GM12874 (cell line): ENCODE measurements at regions not wholly inside any gene's neighbourhood (a gene's known extent, or its start where the extent isn't known, plus 50 kb on each side); places are given as distances from the start of the nearest gene placed in this dataset.

Experiments used
- TF ChIP-seq, protein P1 (sequence below): IDR thresholded peaks from 2 replicates; pipeline ENCODE4 v1.5.1; 2011; ENCODE audit warnings: low read depth, mild to moderate bottlenecking, control low read depth, low read length, moderate library complexity; ENCODE audit not compliant: insufficient read depth

DNA sequence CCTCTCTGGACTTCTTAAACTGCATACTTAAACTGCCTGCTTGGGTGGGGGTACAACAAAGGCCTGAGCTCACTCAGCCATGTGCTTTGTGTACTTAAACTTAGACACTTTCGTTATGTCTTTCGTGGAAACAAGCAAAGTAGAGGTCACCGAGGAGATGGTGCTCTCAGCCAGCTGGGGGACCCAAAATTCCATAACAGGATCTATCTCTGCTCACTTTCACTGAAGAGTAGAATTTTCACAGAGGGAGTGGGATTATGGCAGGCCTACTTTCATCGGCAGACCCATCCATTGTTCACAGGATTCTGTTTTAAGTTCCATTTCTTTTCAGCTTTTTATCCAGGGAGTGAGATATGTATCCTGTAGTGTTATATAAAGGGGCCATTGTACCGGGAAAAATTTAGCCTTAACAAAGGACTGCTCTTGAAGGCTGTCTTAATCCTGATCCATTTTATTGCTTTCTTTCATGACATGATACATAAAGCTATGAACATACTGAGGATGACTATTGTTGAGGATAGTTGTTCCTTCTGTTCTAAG, 370.0 kb upstream of the GHITM start:
- TF ChIP-seq, protein P1, sequence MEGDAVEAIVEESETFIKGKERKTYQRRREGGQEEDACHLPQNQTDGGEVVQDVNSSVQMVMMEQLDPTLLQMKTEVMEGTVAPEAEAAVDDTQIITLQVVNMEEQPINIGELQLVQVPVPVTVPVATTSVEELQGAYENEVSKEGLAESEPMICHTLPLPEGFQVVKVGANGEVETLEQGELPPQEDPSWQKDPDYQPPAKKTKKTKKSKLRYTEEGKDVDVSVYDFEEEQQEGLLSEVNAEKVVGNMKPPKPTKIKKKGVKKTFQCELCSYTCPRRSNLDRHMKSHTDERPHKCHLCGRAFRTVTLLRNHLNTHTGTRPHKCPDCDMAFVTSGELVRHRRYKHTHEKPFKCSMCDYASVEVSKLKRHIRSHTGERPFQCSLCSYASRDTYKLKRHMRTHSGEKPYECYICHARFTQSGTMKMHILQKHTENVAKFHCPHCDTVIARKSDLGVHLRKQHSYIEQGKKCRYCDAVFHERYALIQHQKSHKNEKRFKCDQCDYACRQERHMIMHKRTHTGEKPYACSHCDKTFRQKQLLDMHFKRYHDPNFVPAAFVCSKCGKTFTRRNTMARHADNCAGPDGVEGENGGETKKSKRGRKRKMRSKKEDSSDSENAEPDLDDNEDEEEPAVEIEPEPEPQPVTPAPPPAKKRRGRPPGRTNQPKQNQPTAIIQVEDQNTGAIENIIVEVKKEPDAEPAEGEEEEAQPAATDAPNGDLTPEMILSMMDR: no peak

DNA sequence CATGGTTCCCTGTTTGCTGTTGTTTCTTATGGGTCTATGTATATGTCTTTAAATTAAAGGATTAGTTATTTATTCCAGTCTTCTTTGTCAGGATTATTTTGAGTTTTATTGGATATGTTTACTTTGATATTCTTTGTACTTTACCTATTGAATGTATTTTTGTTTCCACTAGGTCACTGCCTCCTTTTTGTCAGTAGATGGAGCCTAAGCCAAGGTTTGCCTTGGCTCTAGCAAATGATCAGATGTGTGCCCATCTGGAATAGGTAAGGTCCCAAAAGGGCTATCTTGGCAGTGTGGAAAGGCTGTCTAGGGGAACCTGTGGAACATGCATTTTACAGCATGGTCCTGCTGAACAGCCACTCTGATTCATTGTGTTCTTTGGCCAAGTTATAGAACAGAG, 337.3 kb upstream of the GHITM start:
- TF ChIP-seq, protein P1: no peak

DNA sequence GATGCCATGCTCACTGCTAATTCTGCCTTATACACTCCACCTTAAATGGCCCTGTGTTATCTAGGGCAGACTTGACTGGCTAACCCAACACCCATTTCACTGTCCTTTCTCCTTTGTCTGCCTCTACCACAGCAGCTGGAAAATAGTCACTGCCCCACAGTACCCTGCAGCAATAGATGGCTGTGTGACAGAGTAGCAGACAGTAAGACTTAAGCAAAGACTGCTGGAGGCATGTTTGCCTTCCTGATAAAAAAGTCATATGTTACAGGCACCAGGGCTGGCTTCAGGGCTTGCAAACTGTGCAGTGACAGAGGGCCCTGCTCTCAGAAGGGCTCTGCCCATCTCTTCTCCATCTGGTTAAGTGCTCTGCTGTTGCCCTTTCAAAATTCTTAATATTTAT, 332.6 kb upstream of the GHITM start:
- TF ChIP-seq, protein P1: no peak

DNA sequence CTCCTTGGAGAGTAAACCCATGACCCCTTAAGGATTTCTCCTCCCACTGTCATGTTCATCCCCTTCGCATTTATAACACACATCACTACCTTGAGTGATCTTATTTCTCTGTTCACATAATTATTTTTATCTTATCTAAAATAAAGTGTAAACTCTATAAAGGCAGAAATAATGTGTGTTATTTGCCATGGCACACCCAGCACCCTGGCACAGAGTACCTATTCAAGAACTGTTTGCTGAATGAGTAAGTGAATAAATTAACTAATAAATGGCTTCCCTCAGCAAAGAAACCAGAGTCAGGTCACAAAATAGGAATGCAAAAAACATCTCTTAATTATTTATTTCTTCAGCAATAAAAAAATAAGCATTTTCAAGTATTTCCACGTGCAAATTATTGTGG, 330.3 kb upstream of the GHITM start:
- TF ChIP-seq, protein P1: no peak

DNA sequence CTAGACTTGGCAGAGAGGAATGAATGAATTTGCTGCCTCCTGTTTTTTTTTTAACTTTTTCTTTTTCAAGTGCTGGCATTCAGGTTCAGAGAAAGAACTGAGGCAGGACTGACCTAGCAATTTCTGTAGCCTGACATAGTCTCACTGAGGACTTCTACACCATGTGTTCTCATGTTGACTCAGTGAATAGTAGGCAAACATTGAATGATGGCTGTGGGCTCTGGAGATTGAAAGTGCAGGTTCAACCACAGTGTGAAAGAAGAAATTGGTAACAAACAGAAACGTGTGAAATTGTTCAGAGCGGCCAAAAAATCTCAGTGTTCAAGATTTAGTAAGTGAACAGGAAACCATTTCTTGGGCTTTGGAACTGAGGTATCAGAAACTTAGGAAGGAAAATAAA, 322.4 kb upstream of the GHITM start:
- TF ChIP-seq, protein P1: no peak

DNA sequence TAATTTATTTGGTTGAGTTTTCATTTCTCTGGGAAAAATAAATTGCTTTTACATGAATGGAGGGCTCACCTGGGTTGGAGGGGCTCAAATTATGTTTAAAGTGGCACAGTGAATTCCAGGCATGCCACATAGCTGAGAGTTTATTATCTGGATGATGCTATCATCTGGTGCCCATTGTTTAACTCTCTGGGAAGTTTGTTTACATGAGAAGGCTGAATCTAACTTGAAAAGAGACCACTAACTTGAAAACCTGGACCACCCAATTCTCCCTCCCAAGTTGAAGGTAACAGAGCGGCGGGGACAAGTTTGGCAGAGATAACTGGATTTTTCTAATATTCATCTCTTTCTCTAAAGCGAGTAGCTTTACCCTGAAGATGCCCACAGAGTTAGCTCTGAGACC, 321.5 kb upstream of the GHITM start:
- TF ChIP-seq, protein P1: no peak

DNA sequence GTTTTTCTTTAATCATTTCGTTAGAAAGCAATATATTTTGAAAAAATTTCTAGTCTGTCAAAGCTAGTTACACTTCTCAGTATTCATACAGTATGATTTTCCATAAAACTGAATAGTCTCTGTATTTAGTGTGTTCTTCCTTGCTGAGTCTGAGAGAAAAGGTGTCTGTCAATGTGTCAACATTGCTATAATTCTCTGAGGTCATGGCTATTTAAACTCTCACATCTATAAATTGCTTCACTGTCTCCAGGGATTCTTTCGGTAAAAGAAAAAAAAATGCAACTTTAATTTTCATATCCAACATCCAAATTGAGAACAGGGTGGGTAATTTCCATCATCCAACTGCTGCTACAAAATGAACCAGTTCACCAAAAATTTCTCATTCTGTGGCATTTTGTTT, 319.7 kb upstream of the GHITM start:
- TF ChIP-seq, protein P1: no peak
